K562 (cell line): ENCODE measurements at regions not wholly inside any gene's neighbourhood (a gene's known extent, or its start where the extent isn't known, plus 50 kb on each side); places are given as distances from the start of the nearest gene placed in this dataset.

Experiments
- BRD4 ChIP-seq: fragments of 200-600 bp; sonication (generic); IDR thresholded peaks from 2 replicates; pipeline ENCODE4 v1.6.1; 2017; ENCODE audit warnings: inconsistent platforms
- ETV1 ChIP-seq: fragments of 450-650 bp; conservative IDR thresholded peaks from 2 replicates; pipeline ENCODE4 v1.6.1; 2016; ENCODE audit warnings: missing genetic modification characterization, control low read depth, low read depth, missing compliant biosample characterization
- GATAD2A ChIP-seq: fragments of 450-650 bp; IDR thresholded peaks from 2 replicates; pipeline ENCODE4 v1.6.1; 2017
- MED1 ChIP-seq: sonication (generic); formaldehyde crosslinking; IDR thresholded peaks from 2 replicates; pipeline ENCODE4 v1.8.1; 2023; ENCODE audit warnings: missing genetic modification reagents, borderline replicate concordance
- NBN ChIP-seq: fragments of 450-650 bp; IDR thresholded peaks from 2 replicates; pipeline ENCODE4 v1.6.1; 2016; ENCODE audit warnings: low read depth, mild to moderate bottlenecking
- PRDM10 ChIP-seq: fragments of 450-650 bp; IDR thresholded peaks from 2 replicates; pipeline ENCODE4 v1.6.1; 2018; ENCODE audit not compliant: partially characterized antibody
- RFX5 ChIP-seq: IDR thresholded peaks from 2 replicates; pipeline ENCODE4 v1.6.1; 2011; ENCODE audit warnings: low read depth, mild to moderate bottlenecking, improper control_type of control experiment, low read length
- SIRT6 ChIP-seq: IDR thresholded peaks from one replicate; pipeline ENCODE4 v1.6.1; 2012; ENCODE audit warnings: low read depth, mild to moderate bottlenecking, control low read depth, inconsistent platforms, low read length, moderate library complexity
- SREBF2 ChIP-seq: sonication (generic); formaldehyde crosslinking; IDR thresholded peaks from 2 replicates; pipeline ENCODE4 v1.4.0; 2020; ENCODE audit warnings: mild to moderate bottlenecking, missing genetic modification reagents
- STAT5A ChIP-seq: IDR thresholded peaks from 2 replicates; pipeline ENCODE4 v1.6.1; 2012; ENCODE audit warnings: low read length, inconsistent platforms, borderline replicate concordance
- TEAD2 ChIP-seq: fragments of 450-650 bp; IDR thresholded peaks from 2 replicates; pipeline ENCODE4 v1.6.1; 2016; ENCODE audit warnings: missing genetic modification characterization, control low read depth, missing compliant biosample characterization
- TF ChIP-seq, protein P1 (sequence below): fragments of 450-650 bp; formaldehyde crosslinking; IDR thresholded peaks from 2 replicates; pipeline ENCODE4 v1.4.0; 2020; ENCODE audit warnings: mild to moderate bottlenecking, moderate library complexity
- TF ChIP-seq, protein P2 (sequence below): fragments of 250-450 bp; sonication (Bioruptor Pico); IDR thresholded peaks from 2 replicates; pipeline ENCODE4 v1.8.0; 2021; ENCODE audit warnings: moderate library complexity, mild to moderate bottlenecking, inconsistent platforms

GRCh38 chr3:72549761-72550581 is 298.3 kb downstream of the SHQ1 start (continued):
- TF ChIP-seq TEAD2 (tag) (no peak), SREBF2 (no peak), ETV1 (peak; percentile 86), SIRT6 (no peak), PRDM10 (peak; percentile 21), MED1 (CRISPR knock-in tag) (no peak), STAT5A (no peak), NBN (no peak), BRD4 (no peak), GATAD2A (no peak), RFX5 (no peak)
- TF ChIP-seq, protein P1, sequence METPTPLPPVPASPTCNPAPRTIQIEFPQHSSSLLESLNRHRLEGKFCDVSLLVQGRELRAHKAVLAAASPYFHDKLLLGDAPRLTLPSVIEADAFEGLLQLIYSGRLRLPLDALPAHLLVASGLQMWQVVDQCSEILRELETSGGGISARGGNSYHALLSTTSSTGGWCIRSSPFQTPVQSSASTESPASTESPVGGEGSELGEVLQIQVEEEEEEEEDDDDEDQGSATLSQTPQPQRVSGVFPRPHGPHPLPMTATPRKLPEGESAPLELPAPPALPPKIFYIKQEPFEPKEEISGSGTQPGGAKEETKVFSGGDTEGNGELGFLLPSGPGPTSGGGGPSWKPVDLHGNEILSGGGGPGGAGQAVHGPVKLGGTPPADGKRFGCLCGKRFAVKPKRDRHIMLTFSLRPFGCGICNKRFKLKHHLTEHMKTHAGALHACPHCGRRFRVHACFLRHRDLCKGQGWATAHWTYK: no peak
- TF ChIP-seq, protein P2, sequence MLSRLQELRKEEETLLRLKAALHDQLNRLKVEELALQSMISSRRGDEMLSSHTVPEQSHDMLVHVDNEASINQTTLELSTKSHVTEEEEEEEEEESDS: no peak
